HK-2 (cell line): ENCODE measurements at regions not wholly inside any gene's neighbourhood (a gene's known extent, or its start where the extent isn't known, plus 50 kb on each side); places are given as distances from the start of the nearest gene placed in this dataset.
"Not testable (repeated sequence)": the region's sequence is repeated elsewhere in the genome, so short reads cannot be mapped to it uniquely, and the experiment has no call there.

Experiments
- DNase-seq: peaks from one replicate; pipeline ENCODE4 v3.0.0-alpha.2; 2018; ENCODE audit not compliant: unreplicated experiment

- no peak for DNase-seq
Observed at GRCh38 chr3:89533275-89533674, 425.9 kb downstream of the EPHA3 start.

GRCh38 chr3:89554587-89554986, 447.2 kb downstream of the EPHA3 start:
- not testable (repeated sequence) for DNase-seq

- no peak for DNase-seq
Observed at GRCh38 chr3:89558711-89559110, 451.3 kb downstream of the EPHA3 start.

GRCh38 chr3:89560568-89560967, 453.1 kb downstream of the EPHA3 start:
- DNase-seq, result no peak

GRCh38 chr3:89562373-89562772, 455.0 kb downstream of the EPHA3 start:
- no peak for DNase-seq

- DNase-seq, result no peak
Observed at GRCh38 chr3:89565098-89565497, 457.7 kb downstream of the EPHA3 start.

GRCh38 chr3:89570465-89570864, 463.0 kb downstream of the EPHA3 start:
- no peak for DNase-seq

- no peak for DNase-seq
Observed at GRCh38 chr3:89571298-89571697, 463.9 kb downstream of the EPHA3 start.

- no peak for DNase-seq
Observed at GRCh38 chr3:89571707-89572106, 464.3 kb downstream of the EPHA3 start.

GRCh38 chr3:89572261-89572660, 464.8 kb downstream of the EPHA3 start:
- DNase-seq, result no peak

- DNase-seq, result no peak
Observed at GRCh38 chr3:89576417-89576816, 469.0 kb downstream of the EPHA3 start.

GRCh38 chr3:89577637-89578530, 470.5 kb downstream of the EPHA3 start:
- DNase-seq, result no peak

- no peak for DNase-seq
Observed at GRCh38 chr3:89580859-89581258, 473.4 kb downstream of the EPHA3 start.

GRCh38 chr3:89584398-89584797, 477.0 kb downstream of the EPHA3 start:
- DNase-seq, result no peak

GRCh38 chr3:89586256-89586655, 478.8 kb downstream of the EPHA3 start:
- DNase-seq, result no peak

- no peak for DNase-seq
Observed at GRCh38 chr3:89586676-89587075, 479.3 kb downstream of the EPHA3 start.

- peak; percentile 9 for DNase-seq
Observed at GRCh38 chr3:89606151-89606550, 498.7 kb downstream of the EPHA3 start.

GRCh38 chr3:89612027-89612426, 504.6 kb downstream of the EPHA3 start:
- no peak for DNase-seq

- DNase-seq, result no peak
Observed at GRCh38 chr3:89613241-89613640, 505.8 kb downstream of the EPHA3 start.

GRCh38 chr3:89617706-89618105, 510.3 kb downstream of the EPHA3 start:
- DNase-seq, result no peak

GRCh38 chr3:89619263-89619662, 511.8 kb downstream of the EPHA3 start:
- no peak for DNase-seq

GRCh38 chr3:89622063-89622700, 514.8 kb downstream of the EPHA3 start:
- DNase-seq, result no peak

GRCh38 chr3:89624494-89624893, 517.1 kb downstream of the EPHA3 start:
- no peak for DNase-seq
